SW480 (cell line): ENCODE measurements at regions not wholly inside any gene's neighbourhood (a gene's known extent, or its start where the extent isn't known, plus 50 kb on each side); places are given as distances from the start of the nearest gene placed in this dataset.
"Not testable (repeated sequence)": the region's sequence is repeated elsewhere in the genome, so short reads cannot be mapped to it uniquely, and the experiment has no call there.

Source experiments
- DNase-seq: peaks from one replicate; pipeline ENCODE4 v3.0.0-alpha.2; 2016; ENCODE audit warnings: low spot score

GRCh38 chr14:106666341-106666740 lies 1140.0 kb downstream of the TMEM121 start:
- no peak for DNase-seq

- no peak for DNase-seq
Measured at GRCh38 chr14:106670011-106670410, 1143.6 kb downstream of the TMEM121 start.

- DNase-seq: not testable (repeated sequence)
Measured at GRCh38 chr14:106674093-106674492, 1147.7 kb downstream of the TMEM121 start.

- not testable (repeated sequence) for DNase-seq
Measured at GRCh38 chr14:106674509-106675125, 1148.2 kb downstream of the TMEM121 start.

- DNase-seq: not testable (repeated sequence)
Measured at GRCh38 chr14:106675716-106676115, 1149.3 kb downstream of the TMEM121 start.

GRCh38 chr14:106679776-106680175 lies 1153.4 kb downstream of the TMEM121 start:
- no peak for DNase-seq

- DNase-seq: no peak
Measured at GRCh38 chr14:106681161-106681560, 1154.8 kb downstream of the TMEM121 start.

- no peak for DNase-seq
Measured at GRCh38 chr14:106681568-106681967, 1155.2 kb downstream of the TMEM121 start.

GRCh38 chr14:106683631-106684030 lies 1157.2 kb downstream of the TMEM121 start:
- DNase-seq: no peak

- DNase-seq: no peak
Measured at GRCh38 chr14:106686533-106686932, 1160.2 kb downstream of the TMEM121 start.

- DNase-seq: no peak
Measured at GRCh38 chr14:106690333-106690891, 1164.0 kb downstream of the TMEM121 start.

- peak; percentile 13 for DNase-seq
Measured at GRCh38 chr14:106691601-106692291, 1165.4 kb downstream of the TMEM121 start.

GRCh38 chr14:106694638-106695393 lies 1168.4 kb downstream of the TMEM121 start:
- DNase-seq: peak; percentile 67

- DNase-seq: not testable (repeated sequence)
Measured at GRCh38 chr14:106698620-106699267, 1172.4 kb downstream of the TMEM121 start.

- not testable (repeated sequence) for DNase-seq
Measured at GRCh38 chr14:106703651-106704050, 1177.3 kb downstream of the TMEM121 start.

GRCh38 chr14:106706488-106706887 lies 1180.1 kb downstream of the TMEM121 start:
- not testable (repeated sequence) for DNase-seq

GRCh38 chr14:106710187-106710586 lies 1183.8 kb downstream of the TMEM121 start:
- not testable (repeated sequence) for DNase-seq

GRCh38 chr14:106712513-106712912 lies 1186.1 kb downstream of the TMEM121 start:
- DNase-seq: not testable (repeated sequence)

- not testable (repeated sequence) for DNase-seq
Measured at GRCh38 chr14:106714446-106715428, 1188.4 kb downstream of the TMEM121 start.

- DNase-seq: not testable (repeated sequence)
Measured at GRCh38 chr14:106717544-106717943, 1191.2 kb downstream of the TMEM121 start.

- DNase-seq: peak; percentile 18
Measured at GRCh38 chr14:106719880-106720279, 1193.5 kb downstream of the TMEM121 start.
